ENCODE measurements at regions not wholly inside any gene's neighbourhood (a gene's known extent, or its start where the extent isn't known, plus 50 kb on each side); places are given as distances from the start of the nearest gene placed in this dataset.

DNA sequence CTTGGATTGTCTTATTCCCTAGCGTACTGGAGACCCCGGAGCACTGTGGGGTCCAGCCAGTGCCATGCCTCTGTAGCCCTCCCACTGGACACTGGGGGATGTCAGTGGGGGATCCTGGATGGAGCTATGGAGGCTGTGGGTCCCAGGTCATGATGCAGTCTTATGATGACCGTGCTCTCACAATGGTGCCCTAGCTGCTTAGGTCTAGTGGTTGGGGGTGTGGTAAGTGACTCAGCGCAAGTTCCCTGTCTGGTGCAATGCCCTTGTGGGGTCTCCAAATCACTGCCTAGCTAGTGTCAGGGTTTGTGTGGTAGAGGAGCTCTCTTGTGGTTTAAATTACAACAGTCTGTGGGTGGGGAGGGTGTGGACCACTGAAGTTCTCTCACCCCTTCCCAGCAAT is 135.4 kb downstream of the CDC5L start:
- Mint-ChIP-seq H3K4me1 (ENCODE audit: low read depth) (no peaks in the 10 kb centered on the region), H3K36me3 (ENCODE audit: low read depth) (peaks cover 14% of the 10 kb centered on the region), H3K4me3 (ENCODE audit: unreplicated experiment) (no peak overlapping the region), H3K27me3 (ENCODE audit: low read depth) (peaks cover 7% of the 10 kb centered on the region), H3K27ac (ENCODE audit: unreplicated experiment) (no peak overlapping the region), H3K9me3 (ENCODE audit: low read depth) (peaks cover 38% of the 10 kb centered on the region)
- DNase-seq (ENCODE audit: low spot score), result no peak
- TF ChIP-seq, protein P1, sequence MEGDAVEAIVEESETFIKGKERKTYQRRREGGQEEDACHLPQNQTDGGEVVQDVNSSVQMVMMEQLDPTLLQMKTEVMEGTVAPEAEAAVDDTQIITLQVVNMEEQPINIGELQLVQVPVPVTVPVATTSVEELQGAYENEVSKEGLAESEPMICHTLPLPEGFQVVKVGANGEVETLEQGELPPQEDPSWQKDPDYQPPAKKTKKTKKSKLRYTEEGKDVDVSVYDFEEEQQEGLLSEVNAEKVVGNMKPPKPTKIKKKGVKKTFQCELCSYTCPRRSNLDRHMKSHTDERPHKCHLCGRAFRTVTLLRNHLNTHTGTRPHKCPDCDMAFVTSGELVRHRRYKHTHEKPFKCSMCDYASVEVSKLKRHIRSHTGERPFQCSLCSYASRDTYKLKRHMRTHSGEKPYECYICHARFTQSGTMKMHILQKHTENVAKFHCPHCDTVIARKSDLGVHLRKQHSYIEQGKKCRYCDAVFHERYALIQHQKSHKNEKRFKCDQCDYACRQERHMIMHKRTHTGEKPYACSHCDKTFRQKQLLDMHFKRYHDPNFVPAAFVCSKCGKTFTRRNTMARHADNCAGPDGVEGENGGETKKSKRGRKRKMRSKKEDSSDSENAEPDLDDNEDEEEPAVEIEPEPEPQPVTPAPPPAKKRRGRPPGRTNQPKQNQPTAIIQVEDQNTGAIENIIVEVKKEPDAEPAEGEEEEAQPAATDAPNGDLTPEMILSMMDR (IDR thresholded peaks at IDR 0.05), result no peak

DNA sequence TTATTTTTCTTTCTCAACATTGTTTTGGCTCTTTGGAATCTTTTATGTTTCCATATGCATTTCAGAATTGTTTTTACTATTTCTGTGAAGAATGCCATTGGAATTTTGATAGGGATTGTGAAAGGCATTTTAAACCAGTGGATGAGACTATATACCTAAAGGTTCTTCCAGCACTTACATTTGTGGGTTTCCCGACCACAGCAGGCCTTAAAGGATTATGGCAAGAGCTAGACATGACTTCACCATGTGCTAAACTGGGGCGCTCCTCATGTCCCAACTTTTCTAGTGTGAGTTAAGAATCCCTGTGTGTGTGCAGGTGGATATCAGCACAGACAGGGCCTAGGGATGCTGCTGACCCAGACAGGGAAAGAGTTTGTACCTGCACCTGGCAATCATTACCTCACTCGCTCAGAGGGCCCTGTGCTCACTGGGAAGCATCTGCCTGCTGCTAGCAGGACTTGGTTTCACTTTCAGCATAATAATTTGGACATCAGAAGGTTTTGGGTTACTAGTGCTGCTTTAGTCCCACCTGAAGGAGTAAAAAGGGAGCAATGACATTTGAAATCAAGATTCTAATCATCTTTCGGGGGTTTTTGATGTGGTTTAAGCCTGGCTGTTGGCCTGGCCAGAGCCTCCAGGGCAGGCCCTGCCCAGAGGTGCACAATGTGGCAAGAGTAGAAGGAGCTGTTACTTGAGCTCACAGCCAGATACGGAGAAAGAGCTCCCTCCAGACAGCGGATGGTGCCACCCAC is 137.1 kb downstream of the CDC5L start:
- no peak for DNase-seq (ENCODE audit: low spot score)
- TF ChIP-seq, protein P1 (IDR thresholded peaks at IDR 0.05), result no peak
- H3K27ac Mint-ChIP-seq (ENCODE audit: unreplicated experiment), result no peak overlapping the region
- no peak overlapping the region for H3K4me3 Mint-ChIP-seq (ENCODE audit: unreplicated experiment)
- peaks cover 20% of the 10 kb centered on the region for H3K9me3 Mint-ChIP-seq (ENCODE audit: low read depth)
- H3K36me3 Mint-ChIP-seq (ENCODE audit: low read depth), result peaks cover 8% of the 10 kb centered on the region
- H3K4me1 Mint-ChIP-seq (ENCODE audit: low read depth), result no peaks in the 10 kb centered on the region
- peaks cover 7% of the 10 kb centered on the region for H3K27me3 Mint-ChIP-seq (ENCODE audit: low read depth)

DNA sequence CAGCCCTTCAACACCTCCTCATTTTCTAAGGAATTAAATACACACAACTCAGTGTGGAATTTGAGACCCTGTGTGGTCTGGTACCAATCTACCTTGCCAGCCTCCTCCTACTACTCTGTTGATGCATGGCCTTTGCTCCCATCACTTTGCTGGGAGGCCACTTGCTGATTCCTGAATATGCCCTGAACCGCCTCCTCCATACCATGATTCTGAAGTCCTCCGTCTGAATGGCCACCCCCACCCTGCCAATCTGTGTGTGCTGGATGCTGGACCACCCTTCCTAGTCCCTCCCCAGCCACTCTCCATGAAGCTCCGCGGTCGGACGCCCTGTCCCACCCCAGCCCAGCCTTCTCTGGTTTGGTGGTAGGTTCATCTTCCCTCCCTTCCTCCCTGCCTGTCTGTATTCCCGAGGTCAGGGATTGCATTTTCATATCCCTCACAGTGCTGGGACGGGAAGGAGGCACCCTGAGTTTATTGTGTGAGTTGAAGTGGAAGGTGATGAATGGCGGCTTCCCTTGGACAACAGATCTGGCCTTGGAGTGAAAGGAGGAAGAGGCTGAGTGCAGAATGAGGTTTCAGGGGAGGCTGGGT is 138.3 kb downstream of the CDC5L start:
- no peak for DNase-seq (ENCODE audit: low spot score)
- peaks cover 16% of the 10 kb centered on the region for H3K9me3 Mint-ChIP-seq (ENCODE audit: low read depth)

DNA sequence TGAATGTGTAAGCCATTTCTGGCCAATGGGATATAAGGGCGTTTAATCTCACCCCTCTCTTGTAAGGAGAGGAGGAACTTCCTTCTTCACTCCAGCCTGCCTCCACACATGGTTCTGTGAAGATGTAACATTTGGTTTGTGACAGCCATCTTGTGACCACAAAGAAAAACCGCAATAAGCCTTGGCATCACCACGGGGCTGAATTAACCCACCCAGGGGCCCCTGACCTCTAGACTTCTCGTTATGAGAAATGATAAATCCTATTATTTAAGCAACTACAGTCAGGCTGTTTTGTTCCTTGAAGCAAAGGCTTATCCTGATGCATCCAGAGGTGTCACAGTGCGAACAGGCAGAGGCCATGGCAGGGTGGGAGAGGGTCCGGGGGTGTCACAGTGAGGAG is 139.7 kb downstream of the CDC5L start:
- Mint-ChIP-seq H3K4me1 (ENCODE audit: low read depth) (no peaks in the 10 kb centered on the region), H3K4me3 (ENCODE audit: unreplicated experiment) (no peak overlapping the region), H3K9me3 (ENCODE audit: low read depth) (peaks cover 6% of the 10 kb centered on the region), H3K36me3 (ENCODE audit: low read depth) (peaks cover 3% of the 10 kb centered on the region), H3K27ac (ENCODE audit: unreplicated experiment) (no peak overlapping the region), H3K27me3 (ENCODE audit: low read depth) (peaks cover 3% of the 10 kb centered on the region)
- TF ChIP-seq, protein P1 (IDR thresholded peaks at IDR 0.05), result no peak
- DNase-seq (ENCODE audit: low spot score), result no peak

More for the DNA sequence above, 138.3 kb downstream of the CDC5L start:
- no peak overlapping the region for H3K27ac Mint-ChIP-seq (ENCODE audit: unreplicated experiment)
- peaks cover 7% of the 10 kb centered on the region for H3K27me3 Mint-ChIP-seq (ENCODE audit: low read depth)
- H3K4me1 Mint-ChIP-seq (ENCODE audit: low read depth), result no peaks in the 10 kb centered on the region
- H3K36me3 Mint-ChIP-seq (ENCODE audit: low read depth), result peaks cover 8% of the 10 kb centered on the region
- TF ChIP-seq, protein P1 (IDR thresholded peaks at IDR 0.05), result no peak
- H3K4me3 Mint-ChIP-seq (ENCODE audit: unreplicated experiment), result no peak overlapping the region

DNA sequence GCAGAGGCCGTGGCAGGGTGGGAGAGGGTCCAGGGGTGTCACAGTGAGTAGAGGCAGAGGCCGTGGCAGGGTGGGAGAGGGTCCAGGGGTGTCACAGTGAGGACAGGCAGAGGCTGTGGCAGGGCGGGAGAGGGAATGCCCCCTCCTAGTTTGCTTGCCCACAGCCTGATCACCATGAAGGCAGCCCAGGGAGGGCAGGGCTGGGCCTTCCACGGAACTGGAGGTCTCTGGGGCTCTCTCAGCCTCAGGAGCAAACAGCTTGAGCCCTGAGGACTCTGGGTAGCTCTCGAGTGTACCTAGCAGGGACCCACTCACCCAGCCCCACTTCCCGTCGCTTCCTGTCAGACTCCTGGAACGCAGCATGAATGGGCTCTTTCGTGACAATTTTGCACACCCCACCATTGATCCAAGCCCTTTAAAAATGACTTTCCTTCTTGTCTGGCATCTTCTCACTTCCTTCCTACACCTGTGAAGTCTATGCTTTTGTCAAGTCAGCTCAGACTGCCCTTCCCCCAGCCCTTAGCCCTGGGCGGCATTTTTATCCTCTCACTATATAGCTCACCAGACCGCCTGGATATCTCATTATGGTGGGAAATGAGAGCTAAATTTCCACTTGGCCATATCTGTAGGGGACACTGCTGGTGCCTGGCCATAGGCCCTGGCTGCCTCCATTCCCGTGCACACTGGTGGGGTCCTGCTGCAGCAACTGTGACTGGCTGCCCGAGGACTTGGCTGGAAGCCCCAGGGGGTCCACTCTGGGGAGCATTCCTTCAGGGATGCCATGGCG is 140.3 kb downstream of the CDC5L start:
- Mint-ChIP-seq H3K4me1 (ENCODE audit: low read depth) (no peaks in the 10 kb centered on the region), H3K4me3 (ENCODE audit: unreplicated experiment) (no peak overlapping the region), H3K36me3 (ENCODE audit: low read depth) (peaks cover 3% of the 10 kb centered on the region), H3K27ac (ENCODE audit: unreplicated experiment) (no peak overlapping the region), H3K27me3 (ENCODE audit: low read depth) (peaks cover 3% of the 10 kb centered on the region), H3K9me3 (ENCODE audit: low read depth) (peaks cover 6% of the 10 kb centered on the region)
- TF ChIP-seq, protein P1 (IDR thresholded peaks at IDR 0.05), result no peak
- no peak for DNase-seq (ENCODE audit: low spot score)

All from chondrocyte (in vitro differentiated cells).